HK-2 (cell line): ENCODE measurements at regions not wholly inside any gene's neighbourhood (a gene's known extent, or its start where the extent isn't known, plus 50 kb on each side); places are given as distances from the start of the nearest gene placed in this dataset.

Experiments used
- DNase-seq: peaks from one replicate; pipeline ENCODE4 v3.0.0-alpha.2; 2018; ENCODE audit not compliant: unreplicated experiment

- DNase-seq, result no peak
Observed at GRCh38 chr18:56173542-56174220, 464.7 kb downstream of the TXNL1 start.

GRCh38 chr18:56172527-56172926, 465.9 kb downstream of the TXNL1 start:
- DNase-seq, result no peak

DNA sequence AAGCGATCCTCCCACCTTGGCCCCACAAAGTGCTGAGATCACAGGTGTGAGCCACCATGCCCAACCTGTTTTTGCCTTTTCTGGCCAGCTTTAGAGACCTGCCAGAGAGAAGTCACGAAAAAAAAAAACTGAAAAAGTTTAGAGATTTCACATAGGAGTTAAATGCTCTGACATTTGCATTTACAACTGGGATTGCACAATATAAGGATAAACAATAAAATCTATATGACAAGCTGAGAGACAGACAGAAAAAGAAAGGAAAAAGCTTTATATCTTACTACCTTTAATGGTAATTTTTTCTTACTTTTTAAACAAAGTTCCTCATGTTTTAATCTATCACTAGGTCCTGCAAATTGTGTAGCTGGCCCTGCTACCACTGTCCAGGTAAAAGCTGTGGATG, 466.5 kb downstream of the TXNL1 start:
- no peak for DNase-seq

DNA sequence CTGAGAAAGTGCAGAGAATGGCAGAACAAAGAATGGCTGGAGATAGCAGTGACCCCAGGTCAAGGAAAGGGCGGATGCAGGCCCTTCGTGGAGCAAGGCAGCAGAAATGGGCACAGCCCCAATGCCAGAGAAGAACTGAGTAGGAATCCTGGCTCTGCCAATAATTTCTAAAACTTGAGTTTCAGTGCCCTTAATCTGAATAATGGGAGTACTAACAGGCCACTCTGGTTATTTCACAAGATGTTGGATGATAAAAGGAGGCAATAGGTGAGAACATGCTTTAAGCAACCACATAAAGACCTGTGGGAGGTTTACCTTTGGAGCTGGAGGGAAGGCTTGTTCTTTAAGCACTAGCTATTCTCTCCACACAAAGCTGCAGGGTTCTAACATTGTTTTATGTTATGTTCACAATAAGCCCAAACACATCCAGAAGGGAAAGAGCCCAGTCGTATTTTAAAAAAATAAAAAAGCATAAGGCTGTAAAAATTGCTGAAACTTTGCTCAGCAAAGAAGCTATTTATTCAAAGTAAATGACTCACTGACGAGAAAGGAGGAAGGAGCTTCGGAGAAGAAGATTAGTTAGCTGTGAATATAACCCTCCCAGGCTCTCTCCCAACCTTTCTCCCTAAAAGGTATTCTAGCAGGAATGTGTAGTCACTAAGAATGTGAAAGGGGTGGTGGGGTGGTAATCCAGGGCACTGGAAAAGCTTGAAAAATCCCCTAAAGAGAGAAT, 470.2 kb downstream of the TXNL1 start:
- DNase-seq, result no peak

- no peak for DNase-seq
Observed at GRCh38 chr18:56167366-56167765, 471.0 kb downstream of the TXNL1 start.

DNA sequence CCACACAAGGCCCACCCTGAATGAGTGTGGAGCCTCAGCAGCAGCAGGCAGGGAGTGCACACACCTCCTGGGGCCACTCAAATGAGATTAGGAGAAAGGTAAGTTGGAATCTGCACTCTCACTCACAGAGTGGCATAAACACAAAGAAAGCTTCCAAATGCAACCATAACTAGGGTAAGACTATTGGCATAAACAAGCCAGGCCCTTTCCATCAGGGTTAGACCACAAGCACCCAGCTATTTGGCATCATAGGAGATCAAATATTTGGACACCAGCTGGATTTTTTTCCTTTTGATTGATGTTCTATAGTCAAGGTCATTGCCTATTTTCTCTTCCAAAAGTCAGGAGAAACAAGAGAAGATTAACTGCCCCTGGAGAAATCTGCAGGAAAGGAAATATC, 471.5 kb downstream of the TXNL1 start:
- DNase-seq, result no peak

GRCh38 chr18:56165601-56166355, 472.6 kb downstream of the TXNL1 start:
- DNase-seq, result no peak

DNA sequence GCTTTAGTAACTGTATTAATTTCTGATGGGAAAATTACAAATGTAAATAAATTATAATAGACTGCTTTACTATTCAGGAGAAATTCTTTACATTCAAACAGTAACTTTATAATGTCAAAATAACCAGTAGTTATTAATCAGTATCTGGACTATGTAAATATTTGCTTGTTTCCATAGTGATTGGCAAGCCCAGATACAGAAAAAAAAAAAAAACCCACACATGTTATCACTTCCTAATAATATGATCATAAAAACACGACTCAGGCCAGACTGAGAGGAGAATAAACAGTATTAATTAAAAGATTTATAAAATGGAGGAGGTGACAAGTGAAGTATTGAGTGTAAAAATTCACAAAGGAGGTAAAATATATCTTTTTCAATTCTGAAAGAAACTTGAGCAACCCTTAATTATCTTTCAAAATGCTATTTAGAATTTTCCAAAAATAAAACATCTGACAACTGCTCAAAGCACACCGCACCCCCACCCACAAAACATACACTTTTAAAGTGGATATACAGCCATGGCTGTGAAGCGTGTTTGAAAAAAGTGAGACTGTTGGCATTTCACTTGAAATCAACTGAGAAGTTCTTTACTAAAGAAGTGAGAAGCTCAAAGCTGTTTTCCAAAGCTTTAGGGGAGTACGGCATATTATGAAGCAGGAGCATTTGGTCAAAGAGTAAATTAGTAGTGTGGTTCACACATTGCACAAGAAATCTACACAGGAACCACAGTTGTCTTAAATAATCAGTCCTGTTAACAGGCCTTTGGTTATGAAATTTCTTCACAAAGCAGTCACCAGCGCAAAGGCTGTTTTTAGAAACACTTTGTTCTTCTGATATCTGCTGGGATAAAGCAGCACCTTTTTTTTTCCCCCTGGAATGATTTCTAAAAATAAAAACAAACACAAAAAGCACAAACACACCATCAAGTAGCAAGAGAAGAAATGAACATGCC, 475.8 kb downstream of the TXNL1 start:
- DNase-seq, result no peak

GRCh38 chr18:56161566-56162260, 476.7 kb downstream of the TXNL1 start:
- no peak for DNase-seq

GRCh38 chr18:56158676-56159075, 479.7 kb downstream of the TXNL1 start:
- no peak for DNase-seq

- DNase-seq, result no peak
Observed at GRCh38 chr18:56157541-56157940, 480.9 kb downstream of the TXNL1 start.

DNA sequence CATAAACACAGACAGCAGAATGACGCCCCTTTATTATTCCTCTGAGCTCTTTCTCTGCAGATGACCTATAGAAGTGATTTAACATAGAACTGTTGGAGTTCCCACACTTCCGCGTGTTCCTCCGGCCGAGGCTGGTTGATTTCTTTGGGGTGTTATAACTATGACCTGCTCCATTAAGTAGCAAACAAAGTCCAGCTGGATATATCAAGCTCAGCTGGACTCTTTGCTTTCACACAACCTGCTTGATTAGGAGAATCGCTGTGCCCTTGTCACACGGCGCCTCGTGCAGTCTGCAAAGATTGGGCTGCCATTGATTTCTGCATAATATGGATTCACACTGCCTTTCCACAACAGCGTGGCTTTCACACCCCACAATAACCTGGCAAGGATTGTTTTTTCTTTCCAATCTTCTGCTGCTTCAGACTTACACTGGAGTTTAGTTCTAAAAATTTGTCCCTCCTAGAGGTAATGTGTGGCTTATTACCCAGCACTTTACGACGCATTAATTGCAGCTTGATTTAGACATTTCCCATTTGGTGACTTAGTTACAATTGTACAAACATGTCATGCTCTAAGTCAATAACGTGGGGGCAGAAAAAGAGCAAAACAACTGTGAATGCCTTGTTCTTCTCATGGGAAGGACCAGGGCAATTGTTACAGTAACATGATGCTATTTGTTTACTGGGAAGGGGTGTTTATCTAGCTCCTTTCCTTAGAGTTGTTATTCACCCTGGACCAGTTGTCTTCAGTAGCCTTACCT, 485.7 kb downstream of the TXNL1 start:
- no peak for DNase-seq

DNA sequence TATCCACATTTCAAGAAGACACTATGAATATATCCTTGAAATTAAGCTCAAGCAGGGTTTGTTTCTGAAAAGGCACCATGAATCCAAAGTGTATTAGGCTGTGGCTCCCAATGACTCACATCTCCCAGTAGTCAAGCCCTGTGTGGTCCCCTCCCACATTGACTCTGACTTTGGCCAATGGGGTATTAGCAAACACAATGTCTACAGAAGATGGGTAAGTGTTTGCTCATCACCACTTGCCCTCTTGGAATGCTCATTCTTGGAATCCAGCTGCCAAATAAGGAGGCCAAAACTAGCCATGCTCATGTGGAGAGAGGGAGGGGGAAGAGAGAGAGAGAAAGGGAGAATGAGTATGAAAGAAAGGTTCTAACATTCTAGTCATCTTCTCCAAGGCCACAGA, 490.0 kb downstream of the TXNL1 start:
- DNase-seq, result no peak

DNA sequence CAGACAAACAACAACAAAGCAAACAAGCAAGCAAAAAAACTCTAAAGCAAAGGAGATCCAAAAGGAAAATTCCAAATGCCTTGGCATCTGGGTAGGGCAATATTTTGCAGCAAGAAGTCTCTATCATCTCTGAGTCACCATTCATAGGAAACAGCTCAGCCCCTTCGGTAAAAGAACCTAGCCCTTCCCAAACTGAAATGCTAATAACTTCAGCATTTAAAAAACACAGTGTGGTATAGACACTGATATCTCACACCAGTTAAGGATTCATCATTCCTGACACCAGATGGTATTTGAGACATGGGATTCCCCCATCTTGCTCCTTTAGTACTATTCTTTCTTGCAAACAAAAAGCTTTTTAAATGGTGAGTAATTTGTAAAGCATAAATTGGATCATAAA, 491.8 kb downstream of the TXNL1 start:
- DNase-seq, result no peak

DNA sequence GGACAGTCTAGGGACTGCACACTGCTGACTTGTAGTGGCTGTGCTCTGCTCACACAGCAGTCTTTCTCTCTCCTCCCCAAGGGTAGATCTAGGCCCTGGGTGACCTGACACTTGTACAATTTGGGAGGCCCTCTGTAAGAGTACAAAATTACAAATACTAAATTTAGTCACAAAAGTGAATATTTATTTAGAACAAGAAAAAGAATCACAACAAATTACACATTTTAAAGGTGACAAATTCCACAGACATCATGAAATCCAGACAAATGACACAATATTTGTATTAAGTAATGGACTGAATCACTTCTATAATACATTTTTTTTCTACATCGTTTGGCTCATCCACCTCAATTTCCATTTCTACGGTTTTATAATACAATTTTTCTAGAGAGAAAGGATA, 496.4 kb downstream of the TXNL1 start:
- DNase-seq, result no peak

DNA sequence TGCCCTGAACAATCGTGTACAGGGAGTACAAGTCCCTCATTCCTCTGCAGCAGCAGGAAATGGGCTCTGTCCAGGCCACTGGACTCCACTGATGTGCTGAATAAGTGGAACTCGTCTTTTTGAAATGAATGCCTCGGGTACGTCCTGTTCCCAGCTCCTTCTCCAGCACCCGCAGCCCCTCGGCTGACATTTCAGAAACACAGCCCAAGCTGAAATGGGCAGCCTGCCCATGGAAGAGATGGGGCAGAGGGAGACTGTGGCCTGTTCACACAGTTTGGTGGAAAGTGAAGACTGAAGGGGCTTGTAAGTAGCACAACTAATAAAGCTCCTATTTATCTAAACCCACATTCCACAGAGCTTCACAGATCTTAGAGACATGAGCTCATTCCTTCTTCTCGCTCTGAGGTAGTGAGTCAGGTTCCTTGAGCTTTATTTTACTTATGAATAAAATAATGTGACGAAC, 498.6 kb downstream of the TXNL1 start:
- no peak for DNase-seq

- no peak for DNase-seq
Observed at GRCh38 chr18:56139372-56139771, 499.0 kb downstream of the TXNL1 start.

- no peak for DNase-seq
Observed at GRCh38 chr18:56136105-56136504, 502.3 kb downstream of the TXNL1 start.

- no peak for DNase-seq
Observed at GRCh38 chr18:56130481-56130880, 507.9 kb downstream of the TXNL1 start.

DNA sequence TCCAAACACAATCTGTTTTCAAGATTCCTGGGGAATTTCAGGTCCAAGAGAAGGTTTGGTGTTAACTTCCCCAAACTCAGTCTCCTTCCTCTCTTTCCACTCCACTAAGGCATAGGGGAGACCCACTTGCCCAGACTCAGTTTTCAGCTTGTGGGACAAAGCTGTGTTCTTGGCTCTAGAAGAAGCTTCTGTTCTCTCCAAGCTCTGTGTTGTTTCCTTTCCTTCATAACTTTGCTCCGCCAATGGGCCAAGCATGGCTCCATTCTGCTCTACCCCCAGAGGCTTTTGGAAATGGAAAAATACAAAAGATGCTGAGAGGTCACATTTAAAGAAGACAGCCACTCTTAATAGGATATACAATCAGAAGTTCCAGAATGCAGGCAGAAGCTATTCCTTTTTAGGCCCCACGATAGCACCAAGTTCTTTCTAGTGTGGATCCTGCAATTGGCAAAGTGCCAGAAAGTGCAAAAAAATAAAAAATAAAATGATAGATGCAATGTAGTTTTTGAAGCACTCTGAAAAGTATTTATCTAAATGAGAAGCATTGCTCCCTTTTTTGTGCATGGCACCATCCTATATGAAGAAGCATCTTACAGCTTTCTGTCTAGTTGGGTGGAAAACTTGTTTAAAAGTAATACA, 510.1 kb downstream of the TXNL1 start:
- no peak for DNase-seq
